Skeletal muscle tissue (tissue), 3 donors: ENCODE measurements at regions not wholly inside any gene's neighbourhood (a gene's known extent, or its start where the extent isn't known, plus 50 kb on each side); places are given as distances from the start of the nearest gene placed in this dataset.

Experiments
- H3K27ac ChIP-seq: one replicate; pipeline ENCODE4 v1.7.0; 2013; ENCODE audit warnings: mild to moderate bottlenecking, low read depth, low read length, inconsistent platforms
- H3K27me3 ChIP-seq, 3 donors: one replicate each; pipeline ENCODE4 v1.7.0; 2013; ENCODE audit warnings: low read length in 3 of 3; ENCODE audit not compliant: control insufficient read depth in 3 of 3, insufficient read depth in 3 of 3
- H3K36me3 ChIP-seq, 3 donors: one replicate each; pipeline ENCODE4 v1.7.0; 2013; ENCODE audit warnings: low read length in 3 of 3; ENCODE audit not compliant: control insufficient read depth in 3 of 3, insufficient read depth in 3 of 3
- H3K4me1 ChIP-seq, 3 donors: one replicate each; pipeline ENCODE4 v1.7.0; 2013; ENCODE audit warnings: low read length in 3 of 3, mild to moderate bottlenecking in 3 of 3; ENCODE audit not compliant: control insufficient read depth in 3 of 3, insufficient read depth in 3 of 3
- H3K4me3 ChIP-seq, 3 donors: one replicate each; pipeline ENCODE4 v1.7.0; 2013; ENCODE audit warnings: low read length in 3 of 3
- H3K9ac ChIP-seq, 3 donors: one replicate each; pipeline ENCODE4 v1.7.0; 2013; ENCODE audit warnings: low read length in 3 of 3, mild to moderate bottlenecking in 3 of 3, moderate library complexity in 2 of 3, low read depth in 1 of 3
- H3K9me3 ChIP-seq, 3 donors: one replicate each; pipeline ENCODE4 v1.7.0; 2013; ENCODE audit warnings: low read length in 3 of 3; ENCODE audit not compliant: control insufficient read depth in 3 of 3
- donor health status: Osteomylitis.

- Histone ChIP-seq H3K4me3 (no peak overlapping the region), H3K27me3 (no peaks in the 10 kb centered on the region), H3K4me1 (no peaks in the 10 kb centered on the region), H3K36me3 (no peaks in the 10 kb centered on the region), H3K27ac (no peak overlapping the region), H3K9ac (no peak overlapping the region), H3K9me3 (no peaks in the 10 kb centered on the region)
These were observed 546.4 kb upstream of the SALL1 start for GRCh38 chr16:51697454-51697853.

- Histone ChIP-seq H3K4me3 (no peak overlapping the region), H3K36me3 (no peaks in the 10 kb centered on the region), H3K9me3 (no peaks in the 10 kb centered on the region), H3K9ac (no peak overlapping the region), H3K4me1 (no peaks in the 10 kb centered on the region), H3K27ac (no peak overlapping the region), H3K27me3 (no peaks in the 10 kb centered on the region)
These were observed 545.3 kb upstream of the SALL1 start for GRCh38 chr16:51696376-51696775.

GRCh38 chr16:51691109-51691508 is 540.0 kb upstream of the SALL1 start:
- Histone ChIP-seq H3K4me1 (no peaks in the 10 kb centered on the region), H3K27me3 (no peaks in the 10 kb centered on the region), H3K9me3 (no peaks in the 10 kb centered on the region), H3K36me3 (no peaks in the 10 kb centered on the region), H3K4me3 (no peak overlapping the region), H3K27ac (no peak overlapping the region), H3K9ac (no peak overlapping the region)

- Histone ChIP-seq H3K9me3 (no peaks in the 10 kb centered on the region), H3K27ac (no peak overlapping the region), H3K27me3 (no peaks in the 10 kb centered on the region), H3K9ac (no peak overlapping the region), H3K36me3 (no peaks in the 10 kb centered on the region), H3K4me1 (no peaks in the 10 kb centered on the region), H3K4me3 (no peak overlapping the region)
These were observed 534.4 kb upstream of the SALL1 start for GRCh38 chr16:51685498-51685897.

DNA sequence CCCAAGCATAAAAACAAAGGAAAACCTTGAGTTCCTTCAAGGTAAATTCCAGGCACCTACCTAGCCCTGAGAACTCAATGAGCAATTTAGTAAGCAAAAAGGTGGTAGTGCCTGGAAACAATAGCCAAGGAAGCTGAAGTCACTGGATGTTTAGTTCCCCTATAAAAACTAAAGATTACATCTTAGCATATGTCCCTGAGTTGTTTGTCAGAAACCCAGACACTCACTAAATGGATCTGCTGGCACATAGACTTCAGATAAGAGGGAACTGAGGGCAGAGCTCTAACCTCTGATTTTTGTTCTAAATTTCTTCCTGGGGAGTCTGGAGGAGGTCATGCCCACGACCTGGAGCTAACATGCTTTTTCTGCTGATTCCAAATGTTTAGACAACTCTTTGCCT is 532.8 kb upstream of the SALL1 start:
- Histone ChIP-seq H3K27me3 (no peaks in the 10 kb centered on the region), H3K4me3 (no peak overlapping the region), H3K36me3 (no peaks in the 10 kb centered on the region), H3K9me3 (no peaks in the 10 kb centered on the region), H3K27ac (no peak overlapping the region), H3K4me1 (no peaks in the 10 kb centered on the region), H3K9ac (no peak overlapping the region)

- Histone ChIP-seq H3K4me3 (no peak overlapping the region), H3K4me1 (no peaks in the 10 kb centered on the region), H3K27ac (no peak overlapping the region), H3K27me3 (no peaks in the 10 kb centered on the region), H3K36me3 (no peaks in the 10 kb centered on the region), H3K9me3 (no peaks in the 10 kb centered on the region), H3K9ac (no peak overlapping the region)
These were observed 531.8 kb upstream of the SALL1 start for GRCh38 chr16:51682905-51683304.

GRCh38 chr16:51674615-51675014 is 523.5 kb upstream of the SALL1 start:
- Histone ChIP-seq H3K4me1 (no peaks in the 10 kb centered on the region), H3K36me3 (no peaks in the 10 kb centered on the region), H3K9me3 (no peaks in the 10 kb centered on the region), H3K4me3 (no peak overlapping the region), H3K27ac (no peak overlapping the region), H3K9ac (no peak overlapping the region), H3K27me3 (no peaks in the 10 kb centered on the region)

DNA sequence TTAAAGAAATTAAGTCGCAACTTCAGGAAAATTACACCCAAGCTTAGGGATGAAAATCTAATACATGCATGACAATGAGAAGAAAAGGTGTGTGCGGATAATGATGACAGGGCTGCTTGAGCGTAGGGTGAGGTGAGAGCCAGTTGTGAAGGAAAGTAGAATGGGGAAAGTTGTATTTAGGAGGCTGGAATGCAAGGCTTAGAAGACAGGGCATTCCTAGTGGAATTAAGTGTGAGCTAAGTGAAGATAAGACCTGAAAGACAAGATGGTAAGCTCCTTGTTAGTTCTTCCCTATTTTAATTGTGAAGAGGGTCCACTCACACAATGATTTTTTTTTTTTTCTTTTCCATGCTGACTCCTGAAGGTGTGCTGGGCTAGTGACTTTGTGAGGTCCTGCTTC is 519.5 kb upstream of the SALL1 start:
- no peak overlapping the region for H3K9ac ChIP-seq
- H3K36me3 ChIP-seq: no peaks in the 10 kb centered on the region
- H3K27ac ChIP-seq: no peak overlapping the region
- H3K4me1 ChIP-seq: no peaks in the 10 kb centered on the region
- no peak overlapping the region for H3K4me3 ChIP-seq
- no peaks in the 10 kb centered on the region for H3K27me3 ChIP-seq
- H3K9me3 ChIP-seq: no peaks in the 10 kb centered on the region

DNA sequence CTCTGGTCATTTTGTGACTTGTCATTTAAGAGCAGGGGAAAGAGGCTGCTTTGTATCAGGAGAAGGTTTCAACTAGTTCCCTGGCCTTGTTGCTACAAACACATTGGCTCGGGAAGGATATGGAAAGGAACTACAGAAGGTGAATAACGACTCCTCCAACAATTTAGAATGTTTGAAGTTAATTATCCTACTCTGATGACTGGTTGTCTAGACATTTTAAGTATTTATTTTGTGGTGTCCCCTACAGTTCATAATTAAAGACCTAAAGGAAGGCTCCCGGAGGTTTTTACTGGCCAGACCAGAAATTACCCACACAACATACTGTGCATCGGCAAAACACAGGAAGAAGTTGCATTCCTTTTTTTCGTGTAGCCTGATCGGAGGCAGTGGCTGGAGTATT is 515.8 kb upstream of the SALL1 start:
- Histone ChIP-seq H3K9me3 (no peaks in the 10 kb centered on the region), H3K9ac (no peak overlapping the region), H3K36me3 (no peaks in the 10 kb centered on the region), H3K4me3 (no peak overlapping the region), H3K27ac (no peak overlapping the region), H3K4me1 (no peaks in the 10 kb centered on the region), H3K27me3 (no peaks in the 10 kb centered on the region)

DNA sequence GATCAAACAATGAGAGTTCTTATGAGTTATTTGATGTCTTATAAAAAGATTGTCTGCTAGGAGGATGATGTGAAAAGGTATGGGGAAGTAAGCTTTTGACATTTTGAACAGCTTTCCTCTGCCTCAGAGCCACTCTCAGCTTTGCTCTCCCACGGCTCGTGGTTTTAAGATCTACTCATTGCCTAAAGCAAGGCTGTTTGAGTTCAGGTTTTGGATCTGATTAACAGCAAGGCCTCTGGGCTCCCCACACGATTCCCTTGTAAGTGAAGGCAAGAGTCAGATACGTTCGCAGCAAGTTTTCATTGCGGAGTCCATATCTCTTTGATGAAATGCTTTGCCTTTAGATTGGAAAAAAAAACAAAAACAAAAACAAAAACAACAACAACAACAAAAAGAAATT is 515.0 kb upstream of the SALL1 start:
- Histone ChIP-seq H3K9ac (no peak overlapping the region), H3K27ac (no peak overlapping the region), H3K9me3 (no peaks in the 10 kb centered on the region), H3K36me3 (no peaks in the 10 kb centered on the region), H3K4me1 (no peaks in the 10 kb centered on the region), H3K27me3 (no peaks in the 10 kb centered on the region), H3K4me3 (no peak overlapping the region)

- no peaks in the 10 kb centered on the region for H3K36me3 ChIP-seq
- no peaks in the 10 kb centered on the region for H3K27me3 ChIP-seq
- H3K4me1 ChIP-seq: no peaks in the 10 kb centered on the region
- no peak overlapping the region for H3K9ac ChIP-seq
- H3K27ac ChIP-seq: no peak overlapping the region
- H3K4me3 ChIP-seq: no peak overlapping the region
- no peaks in the 10 kb centered on the region for H3K9me3 ChIP-seq
These were observed 514.4 kb upstream of the SALL1 start for GRCh38 chr16:51665436-51665998.
